TTC549 (cell line): ENCODE measurements at regions not wholly inside any gene's neighbourhood (a gene's known extent, or its start where the extent isn't known, plus 50 kb on each side); places are given as distances from the start of the nearest gene placed in this dataset.

Experiments
- FAIRE-seq: peaks from 2 replicates; lab custom pipeline; 2012; peaks lifted over from hg19 to GRCh38; lab: Jason Lieb, UNC

GRCh38 chr3:150063237-150063636 is 92.5 kb upstream of the PFN2 start:
- FAIRE-seq = no peak

GRCh38 chr3:150062492-150062891 is 91.8 kb upstream of the PFN2 start:
- FAIRE-seq = no peak

GRCh38 chr3:150061288-150062024 is 90.8 kb upstream of the PFN2 start:
- FAIRE-seq = no peak

- FAIRE-seq = no peak
Measured at GRCh38 chr3:150059729-150060128, 89.0 kb upstream of the PFN2 start.

- FAIRE-seq = no peak
Measured at GRCh38 chr3:150059241-150059640, 88.5 kb upstream of the PFN2 start.

GRCh38 chr3:150057227-150057626 is 86.5 kb upstream of the PFN2 start:
- no peak for FAIRE-seq

- FAIRE-seq = no peak
Measured at GRCh38 chr3:150055332-150055731, 84.6 kb upstream of the PFN2 start.

GRCh38 chr3:150054635-150055034 is 83.9 kb upstream of the PFN2 start:
- FAIRE-seq = no peak

GRCh38 chr3:150050510-150050909 is 79.8 kb upstream of the PFN2 start:
- FAIRE-seq = no peak

GRCh38 chr3:150049317-150049716 is 78.6 kb upstream of the PFN2 start:
- no peak for FAIRE-seq

- no peak for FAIRE-seq
Measured at GRCh38 chr3:150041877-150042276, 71.2 kb upstream of the PFN2 start.

- no peak for FAIRE-seq
Measured at GRCh38 chr3:150040097-150040496, 69.4 kb upstream of the PFN2 start.

- no peak for FAIRE-seq
Measured at GRCh38 chr3:150038830-150039229, 68.1 kb upstream of the PFN2 start.

- FAIRE-seq = no peak
Measured at GRCh38 chr3:150036780-150037179, 66.1 kb upstream of the PFN2 start.

- FAIRE-seq = no peak
Measured at GRCh38 chr3:150035910-150036612, 65.4 kb upstream of the PFN2 start.

- no peak for FAIRE-seq
Measured at GRCh38 chr3:150035301-150035779, 64.6 kb upstream of the PFN2 start.

- FAIRE-seq = no peak
Measured at GRCh38 chr3:150033721-150034120, 63.0 kb upstream of the PFN2 start.

- FAIRE-seq = no peak
Measured at GRCh38 chr3:150030841-150031240, 60.1 kb upstream of the PFN2 start.

GRCh38 chr3:150023239-150023636 is 52.5 kb upstream of the PFN2 start:
- FAIRE-seq = no peak

GRCh38 chr3:150022381-150023238 is 51.9 kb upstream of the PFN2 start:
- no peak for FAIRE-seq

GRCh38 chr3:150020527-150020926 is 49.8 kb upstream of the PFN2 start:
- no peak for FAIRE-seq
